Nephron (organoid): ENCODE measurements at regions not wholly inside any gene's neighbourhood (a gene's known extent, or its start where the extent isn't known, plus 50 kb on each side); places are given as distances from the start of the nearest gene placed in this dataset.
A peak's percentile ranks its signal among the peaks of the same experiment; 100 is the strongest.

Experiments
- H3K27ac Mint-ChIP-seq, 3 experiments: 2 replicates each; pipeline ENCODE4 v1.8.0; 2020; ENCODE audit warnings: mixed read lengths in 3 of 3, mild to moderate bottlenecking in 2 of 3, moderate library complexity in 1 of 3
- H3K27me3 Mint-ChIP-seq: 2 replicates; pipeline ENCODE4 v1.8.0; 2021; ENCODE audit warnings: low read depth, mild to moderate bottlenecking, moderate library complexity, mixed read lengths
- H3K36me3 Mint-ChIP-seq: 2 replicates; pipeline ENCODE4 v1.8.0; 2020; ENCODE audit warnings: low read depth, mixed read lengths
- H3K4me1 Mint-ChIP-seq: 2 replicates; pipeline ENCODE4 v1.8.0; 2020; ENCODE audit warnings: mixed read lengths
- H3K4me3 Mint-ChIP-seq, 3 experiments: 2 replicates each; pipeline ENCODE4 v1.8.0; 2020; ENCODE audit warnings: mild to moderate bottlenecking in 3 of 3, mixed read lengths in 3 of 3, moderate library complexity in 2 of 3
- H3K9me3 Mint-ChIP-seq: 2 replicates; pipeline ENCODE4 v1.8.0; 2020; ENCODE audit warnings: mixed read lengths
- TF ChIP-seq, protein P1 (sequence below), 3 experiments: fragments of 200-600 bp; sonication (generic); IDR thresholded peaks; one replicate each; pipeline ENCODE4 v1.5.0; 2021; ENCODE audit warnings: antibody characterized with exemption in 3 of 3; ENCODE audit not compliant: unreplicated experiment in 3 of 3

DNA sequence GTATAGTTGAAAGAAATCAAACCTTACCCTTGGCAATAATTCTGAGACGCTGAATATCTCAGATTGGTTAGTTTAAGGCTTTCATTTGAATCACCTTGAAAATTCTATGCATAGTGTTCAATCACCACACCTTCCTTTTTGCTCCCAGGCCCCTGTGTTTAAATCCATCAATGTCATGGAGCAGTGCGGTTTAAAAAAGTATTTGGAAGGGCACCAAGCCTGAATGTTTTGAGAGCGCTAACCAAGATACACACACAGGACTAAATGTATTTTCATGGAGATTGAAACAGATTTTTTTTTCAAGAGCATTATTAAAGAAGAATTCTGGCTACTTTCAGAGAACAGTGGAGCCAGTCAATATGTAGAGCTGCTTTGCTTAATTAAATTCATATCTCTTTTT lies 195.7 kb downstream of the CENPW start:
- Mint-ChIP-seq H3K27me3 (no peaks in the 10 kb centered on the region), H3K4me1 (peaks cover 53% of the 10 kb centered on the region), H3K4me3 (peak overlapping the region in 1 of 3 experiments; percentile 25), H3K9me3 (no peaks in the 10 kb centered on the region), H3K36me3 (no peaks in the 10 kb centered on the region), H3K27ac (peak overlapping the region; percentile 44 to 92 (median 65))
- TF ChIP-seq, protein P1, sequence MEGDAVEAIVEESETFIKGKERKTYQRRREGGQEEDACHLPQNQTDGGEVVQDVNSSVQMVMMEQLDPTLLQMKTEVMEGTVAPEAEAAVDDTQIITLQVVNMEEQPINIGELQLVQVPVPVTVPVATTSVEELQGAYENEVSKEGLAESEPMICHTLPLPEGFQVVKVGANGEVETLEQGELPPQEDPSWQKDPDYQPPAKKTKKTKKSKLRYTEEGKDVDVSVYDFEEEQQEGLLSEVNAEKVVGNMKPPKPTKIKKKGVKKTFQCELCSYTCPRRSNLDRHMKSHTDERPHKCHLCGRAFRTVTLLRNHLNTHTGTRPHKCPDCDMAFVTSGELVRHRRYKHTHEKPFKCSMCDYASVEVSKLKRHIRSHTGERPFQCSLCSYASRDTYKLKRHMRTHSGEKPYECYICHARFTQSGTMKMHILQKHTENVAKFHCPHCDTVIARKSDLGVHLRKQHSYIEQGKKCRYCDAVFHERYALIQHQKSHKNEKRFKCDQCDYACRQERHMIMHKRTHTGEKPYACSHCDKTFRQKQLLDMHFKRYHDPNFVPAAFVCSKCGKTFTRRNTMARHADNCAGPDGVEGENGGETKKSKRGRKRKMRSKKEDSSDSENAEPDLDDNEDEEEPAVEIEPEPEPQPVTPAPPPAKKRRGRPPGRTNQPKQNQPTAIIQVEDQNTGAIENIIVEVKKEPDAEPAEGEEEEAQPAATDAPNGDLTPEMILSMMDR (IDR thresholded peaks at IDR 0.05; ENCODE audit: unreplicated experiment in 3 of 3), result no peak

DNA sequence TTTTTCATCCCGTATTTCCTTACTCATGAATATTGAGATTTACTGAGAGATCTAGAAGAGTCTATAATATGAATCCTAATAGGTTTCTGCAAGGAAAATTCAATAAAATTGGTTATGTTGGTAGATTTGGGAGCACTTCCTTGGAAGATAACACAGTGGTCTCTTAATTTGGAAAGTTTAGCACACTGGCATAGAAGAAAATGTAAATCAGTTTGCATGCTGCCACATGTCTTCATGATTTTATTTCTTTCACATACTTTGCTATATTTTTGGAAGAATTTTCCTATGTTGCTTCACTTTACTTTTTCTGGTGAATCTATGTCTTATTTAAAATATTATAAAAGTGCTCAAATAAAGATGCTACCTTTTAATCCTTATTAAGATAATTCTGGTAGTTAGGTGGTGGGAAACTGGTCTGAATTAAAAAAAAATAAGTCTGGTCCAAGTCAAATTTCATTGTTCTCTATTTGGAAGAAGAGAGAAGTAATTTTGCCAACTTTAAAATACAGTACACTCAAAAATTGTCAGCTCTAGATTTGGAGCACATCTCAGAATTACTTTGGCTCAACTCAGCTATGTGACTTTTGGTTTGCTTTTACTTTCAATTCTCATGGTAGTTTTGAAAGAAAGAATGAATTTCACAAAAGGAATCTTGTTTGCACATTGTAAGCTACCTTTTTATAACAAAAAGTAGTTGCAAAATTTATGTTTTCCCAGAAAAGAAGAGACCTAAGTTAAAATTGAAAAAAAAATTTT lies 197.3 kb downstream of the CENPW start:
- TF ChIP-seq, protein P1 (IDR thresholded peaks at IDR 0.05; ENCODE audit: unreplicated experiment in 3 of 3), result no peak
- Mint-ChIP-seq H3K36me3 (no peaks in the 10 kb centered on the region), H3K27me3 (no peaks in the 10 kb centered on the region), H3K4me3 (peak overlapping the region in 1 of 3 experiments; percentile 29), H3K4me1 (peaks cover 63% of the 10 kb centered on the region), H3K27ac (peak overlapping the region in 2 of 3 experiments; percentile 57 to 92), H3K9me3 (no peaks in the 10 kb centered on the region)

DNA sequence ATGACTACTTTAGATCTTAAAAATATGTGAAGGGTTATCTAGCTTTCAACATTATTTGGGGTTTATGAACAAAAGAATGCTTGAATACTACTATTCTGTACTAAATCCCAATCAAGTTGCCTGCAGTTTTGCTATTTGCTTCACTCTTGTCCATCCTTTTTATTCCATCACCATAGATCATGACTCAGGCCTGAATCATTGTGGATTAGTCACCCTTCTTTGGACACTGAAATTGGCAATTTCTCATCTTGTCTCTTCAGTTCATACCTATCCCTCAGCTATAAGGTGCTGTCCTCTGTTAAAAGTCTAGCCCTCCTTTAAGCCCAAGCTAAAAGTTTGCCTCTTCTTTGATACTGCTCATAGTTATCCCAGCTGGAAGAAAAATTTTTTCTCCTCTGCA lies 199.1 kb downstream of the CENPW start:
- H3K4me1 Mint-ChIP-seq, result peaks cover 56% of the 10 kb centered on the region
- H3K27me3 Mint-ChIP-seq, result no peaks in the 10 kb centered on the region
- H3K36me3 Mint-ChIP-seq, result no peaks in the 10 kb centered on the region
- no peak overlapping the region for H3K4me3 Mint-ChIP-seq
- peak overlapping the region in 2 of 3 experiments; percentile 18 to 67 for H3K27ac Mint-ChIP-seq
- TF ChIP-seq, protein P1 (IDR thresholded peaks at IDR 0.05; ENCODE audit: unreplicated experiment in 3 of 3), result no peak
- H3K9me3 Mint-ChIP-seq, result peaks cover 1% of the 10 kb centered on the region

DNA sequence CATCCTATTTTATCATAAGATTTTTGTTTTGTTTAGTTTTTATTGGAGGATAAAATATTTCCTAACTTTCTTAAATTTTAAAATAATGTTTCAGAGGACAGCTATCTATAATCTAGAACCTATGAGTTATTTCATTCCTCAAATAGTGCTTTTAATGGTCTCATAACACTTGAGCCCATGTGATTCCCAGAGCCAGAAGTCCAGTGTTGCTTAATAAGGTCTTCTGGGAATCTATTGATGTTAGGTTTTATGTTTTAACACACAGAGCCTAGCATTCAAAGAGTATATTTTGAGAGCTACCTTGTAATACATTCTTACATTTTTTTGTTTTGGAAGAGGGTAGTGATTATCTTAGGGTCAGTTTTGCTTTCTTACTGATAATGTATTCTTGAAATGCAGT lies 200.2 kb downstream of the CENPW start:
- TF ChIP-seq, protein P1 (IDR thresholded peaks at IDR 0.05; ENCODE audit: unreplicated experiment in 3 of 3), result no peak
- Mint-ChIP-seq H3K4me1 (peaks cover 44% of the 10 kb centered on the region), H3K27ac (peak overlapping the region in 1 of 3 experiments; percentile 67), H3K9me3 (peaks cover 3% of the 10 kb centered on the region), H3K4me3 (no peak overlapping the region), H3K36me3 (no peaks in the 10 kb centered on the region), H3K27me3 (no peaks in the 10 kb centered on the region)

DNA sequence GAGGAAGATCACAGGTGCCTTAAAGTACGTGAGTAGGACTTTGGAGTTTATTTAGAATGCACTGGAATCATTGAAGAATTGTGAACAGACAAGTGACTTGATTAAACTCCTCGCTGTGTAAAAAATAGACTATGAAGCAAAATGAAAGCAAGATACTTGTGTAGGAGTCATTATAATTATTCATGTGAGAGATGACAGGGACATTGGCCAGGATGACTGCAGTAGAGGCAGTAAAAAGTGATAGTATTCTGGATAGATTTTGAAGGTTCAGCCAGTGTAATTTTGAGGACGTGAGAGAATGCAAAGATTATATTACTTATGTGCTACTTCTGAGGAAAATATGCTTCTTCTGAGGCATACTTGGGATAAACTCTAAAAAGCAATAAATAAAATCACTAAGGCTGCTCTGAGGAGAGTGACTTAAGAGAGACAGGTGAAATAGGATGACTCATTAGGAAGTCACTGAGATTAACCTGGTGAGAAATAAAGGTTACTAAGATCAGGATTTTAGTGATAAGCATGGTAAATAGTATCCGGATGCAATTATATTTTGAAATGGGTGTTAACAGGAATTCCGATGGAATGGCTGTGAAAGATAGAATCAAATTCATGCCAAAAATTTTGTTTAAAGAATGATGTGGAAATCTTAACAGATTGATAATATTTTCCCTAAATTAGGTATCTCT lies 202.0 kb downstream of the CENPW start:
- Mint-ChIP-seq H3K4me3 (peak overlapping the region in 1 of 3 experiments; percentile 1), H3K9me3 (peaks cover 7% of the 10 kb centered on the region), H3K27ac (peak overlapping the region; percentile 11 to 83 (median 72)), H3K4me1 (peaks cover 34% of the 10 kb centered on the region), H3K27me3 (no peaks in the 10 kb centered on the region), H3K36me3 (no peaks in the 10 kb centered on the region)
- TF ChIP-seq, protein P1 (IDR thresholded peaks at IDR 0.05; ENCODE audit: unreplicated experiment in 3 of 3), result no peak
